ENCODE measurements at regions not wholly inside any gene's neighbourhood (a gene's known extent, or its start where the extent isn't known, plus 50 kb on each side); places are given as distances from the start of the nearest gene placed in this dataset.
"Not testable (repeated sequence)": the region's sequence is repeated elsewhere in the genome, so short reads cannot be mapped to it uniquely, and the experiment has no call there.

GRCh38 chr1:121007755-121008154 lies 118.2 kb downstream of the PPIAL4A start:
- DNase-seq = not testable (repeated sequence)

GRCh38 chr1:121008512-121009215 lies 119.1 kb downstream of the PPIAL4A start:
- DNase-seq = not testable (repeated sequence)

- DNase-seq = not testable (repeated sequence)
These were observed 119.9 kb downstream of the PPIAL4A start for GRCh38 chr1:121009216-121010057.

- DNase-seq = not testable (repeated sequence)
These were observed 120.6 kb downstream of the PPIAL4A start for GRCh38 chr1:121010141-121010540.

GRCh38 chr1:121013181-121013580 lies 123.6 kb downstream of the PPIAL4A start:
- not testable (repeated sequence) for DNase-seq

- DNase-seq = peak; percentile 61
These were observed 126.8 kb downstream of the PPIAL4A start for GRCh38 chr1:121016182-121017028.

GRCh38 chr1:121019715-121020349 lies 130.3 kb downstream of the PPIAL4A start:
- not testable (repeated sequence) for DNase-seq

- DNase-seq = peak; percentile 20
These were observed 131.0 kb downstream of the PPIAL4A start for GRCh38 chr1:121020350-121021236.

- DNase-seq = not testable (repeated sequence)
These were observed 132.1 kb downstream of the PPIAL4A start for GRCh38 chr1:121021716-121022115.

- DNase-seq = not testable (repeated sequence)
These were observed 143.4 kb downstream of the PPIAL4A start for GRCh38 chr1:121032878-121033494.

GRCh38 chr1:121036792-121037191 lies 147.2 kb downstream of the PPIAL4A start:
- not testable (repeated sequence) for DNase-seq

- DNase-seq = not testable (repeated sequence)
These were observed 143.2 kb downstream of the FAM72B start for GRCh38 chr1:121040974-121041373.

GRCh38 chr1:121041497-121041896 lies 142.6 kb downstream of the FAM72B start:
- DNase-seq = not testable (repeated sequence)

- DNase-seq = not testable (repeated sequence)
These were observed 141.3 kb downstream of the FAM72B start for GRCh38 chr1:121042882-121043281.

GRCh38 chr1:121048293-121048752 lies 135.8 kb downstream of the FAM72B start:
- DNase-seq = not testable (repeated sequence)

- DNase-seq = not testable (repeated sequence)
These were observed 135.2 kb downstream of the FAM72B start for GRCh38 chr1:121048769-121049443.

GRCh38 chr1:121050097-121050496 lies 134.0 kb downstream of the FAM72B start:
- DNase-seq = not testable (repeated sequence)

GRCh38 chr1:121051161-121051790 lies 132.9 kb downstream of the FAM72B start:
- DNase-seq = not testable (repeated sequence)

- DNase-seq = not testable (repeated sequence)
These were observed 132.0 kb downstream of the FAM72B start for GRCh38 chr1:121052081-121052660.

All from NCI-H226 (cell line).